Hindlimb muscle (tissue), 1 donor: ENCODE measurements at regions not wholly inside any gene's neighbourhood (a gene's known extent, or its start where the extent isn't known, plus 50 kb on each side); places are given as distances from the start of the nearest gene placed in this dataset.

Source experiments
- DNase-seq: peaks from one replicate; pipeline ENCODE4 v3.0.0-alpha.2; 2013

- DNase-seq = no peak
Observed at GRCh38 chr7:18419456-18419855, 76.1 kb upstream of the HDAC9 start.

- DNase-seq = no peak
Observed at GRCh38 chr7:18420108-18420507, 75.4 kb upstream of the HDAC9 start.

DNA sequence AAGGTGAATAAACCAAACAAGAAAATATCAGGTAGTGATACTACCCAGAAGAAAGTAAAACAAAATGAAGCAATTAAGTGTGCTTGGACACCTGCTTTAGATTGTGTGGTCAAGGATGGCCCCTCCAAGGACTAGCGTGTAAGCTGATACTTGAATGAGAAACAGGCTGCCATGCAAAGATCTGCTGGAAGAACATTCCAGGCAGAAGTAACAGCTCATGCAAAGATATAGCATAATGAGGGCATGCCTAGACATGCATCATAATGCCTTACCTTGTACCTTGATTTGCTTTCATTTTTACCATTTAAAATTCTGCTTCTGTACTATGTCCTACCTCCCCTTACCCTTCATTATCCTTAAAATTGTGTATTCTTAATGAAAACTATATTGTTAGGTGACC, 74.8 kb upstream of the HDAC9 start:
- DNase-seq = no peak

GRCh38 chr7:18421297-18422002, 74.1 kb upstream of the HDAC9 start:
- no peak for DNase-seq

GRCh38 chr7:18425227-18425626, 70.3 kb upstream of the HDAC9 start:
- no peak for DNase-seq

DNA sequence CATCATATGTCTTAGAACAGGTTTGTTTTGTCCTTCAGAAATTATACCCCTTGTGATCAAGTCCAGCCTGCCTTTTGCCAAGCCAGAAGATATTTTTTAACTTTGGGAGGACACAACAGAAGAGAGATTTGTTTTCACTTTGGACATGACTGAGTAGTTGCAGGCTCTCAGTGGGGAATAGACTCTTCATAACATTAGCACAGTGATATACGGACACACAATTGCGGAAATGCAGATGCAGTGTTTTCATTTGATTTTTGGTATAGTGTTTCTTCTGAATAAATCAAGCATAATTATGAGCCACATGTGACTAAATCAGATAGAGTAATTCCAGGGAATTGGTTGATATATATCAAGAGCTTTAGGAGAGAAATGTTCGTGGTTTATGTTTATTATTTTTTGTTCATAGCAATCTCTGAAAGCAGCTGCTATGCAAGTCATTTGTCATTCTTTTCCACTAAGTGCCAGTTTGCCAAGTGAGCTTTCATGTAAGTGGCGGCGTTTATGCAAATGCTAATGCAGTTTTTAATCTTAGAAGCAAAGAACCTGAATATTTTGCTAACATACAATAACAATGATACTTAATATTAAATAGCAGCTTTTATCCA, 69.6 kb upstream of the HDAC9 start:
- DNase-seq = no peak

GRCh38 chr7:18426564-18427226, 68.9 kb upstream of the HDAC9 start:
- DNase-seq = no peak

DNA sequence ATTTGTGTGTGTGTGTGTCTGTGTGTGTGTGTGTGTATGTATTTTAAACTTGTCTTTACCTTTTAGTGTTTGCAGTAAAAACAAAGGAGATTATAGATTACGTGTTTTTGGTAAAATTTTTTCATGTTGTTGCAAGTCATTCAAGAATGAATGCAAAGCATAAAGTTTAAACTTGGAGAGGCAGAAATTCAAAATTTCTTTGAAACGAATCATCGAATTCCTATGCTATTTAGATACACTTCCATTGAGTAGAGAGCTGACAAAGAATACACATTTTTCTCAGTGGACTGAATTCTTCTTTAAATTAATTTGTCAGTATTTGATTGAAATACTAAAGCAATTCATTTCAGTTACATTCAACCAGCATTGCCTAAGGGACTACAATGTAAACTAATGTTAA, 66.0 kb upstream of the HDAC9 start:
- no peak for DNase-seq

- DNase-seq = no peak
Observed at GRCh38 chr7:18430810-18431209, 64.7 kb upstream of the HDAC9 start.

- no peak for DNase-seq
Observed at GRCh38 chr7:18434171-18434570, 61.4 kb upstream of the HDAC9 start.

DNA sequence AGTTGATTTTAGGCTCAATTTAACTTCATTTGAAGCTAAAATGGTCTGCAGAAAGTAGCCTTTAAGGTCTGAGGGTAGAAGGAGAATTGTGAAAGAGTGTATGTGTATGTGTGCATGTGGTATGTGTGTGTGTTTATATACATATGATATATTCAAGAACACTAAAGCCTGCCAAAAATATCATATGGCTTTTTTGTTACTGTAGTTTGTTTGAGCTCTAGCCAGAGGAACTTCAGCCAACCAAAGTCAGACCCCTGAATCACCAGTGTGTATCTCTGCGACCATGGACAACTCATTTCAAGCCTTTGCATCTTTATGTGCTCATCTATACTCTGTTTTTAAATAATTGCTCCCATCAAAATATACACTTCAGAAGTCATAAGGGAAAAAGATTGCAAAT, 58.4 kb upstream of the HDAC9 start:
- DNase-seq = no peak

DNA sequence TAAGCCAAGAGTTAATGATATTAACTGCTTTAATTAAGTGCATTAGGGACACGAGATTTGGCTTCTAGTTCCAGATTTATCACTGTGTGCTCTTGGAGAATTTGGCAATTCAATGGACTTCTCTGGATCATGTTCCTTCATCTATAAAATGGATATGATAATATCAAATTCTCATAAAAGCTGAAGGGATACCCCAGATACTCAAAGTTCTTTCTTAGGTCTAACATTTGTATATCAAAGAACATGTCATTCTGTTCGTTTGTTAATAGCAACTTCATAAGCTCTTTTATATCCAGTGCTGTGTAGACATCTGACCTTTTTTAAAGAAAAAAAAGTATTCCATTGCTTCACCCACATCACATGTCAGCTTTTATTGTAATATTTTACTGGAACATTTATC, 54.6 kb upstream of the HDAC9 start:
- no peak for DNase-seq

DNA sequence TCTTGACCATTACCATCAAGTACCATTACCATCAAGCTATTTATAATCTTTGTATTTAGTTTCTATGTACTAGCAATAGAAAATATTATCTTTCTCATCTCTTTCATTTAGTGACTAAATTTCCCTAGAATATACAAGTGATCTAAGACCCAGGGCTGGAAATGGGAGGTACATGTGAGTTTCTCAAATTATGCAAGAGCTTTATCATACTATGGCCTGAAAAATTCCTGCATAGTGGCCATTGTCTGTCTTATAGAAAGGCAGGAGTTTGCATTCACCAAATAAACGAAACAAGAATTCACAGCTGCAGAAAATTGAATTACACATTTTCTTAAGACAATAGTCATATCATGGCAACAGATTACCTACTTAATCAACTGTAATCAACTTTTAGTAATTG, 50.7 kb upstream of the HDAC9 start:
- no peak for DNase-seq

DNA sequence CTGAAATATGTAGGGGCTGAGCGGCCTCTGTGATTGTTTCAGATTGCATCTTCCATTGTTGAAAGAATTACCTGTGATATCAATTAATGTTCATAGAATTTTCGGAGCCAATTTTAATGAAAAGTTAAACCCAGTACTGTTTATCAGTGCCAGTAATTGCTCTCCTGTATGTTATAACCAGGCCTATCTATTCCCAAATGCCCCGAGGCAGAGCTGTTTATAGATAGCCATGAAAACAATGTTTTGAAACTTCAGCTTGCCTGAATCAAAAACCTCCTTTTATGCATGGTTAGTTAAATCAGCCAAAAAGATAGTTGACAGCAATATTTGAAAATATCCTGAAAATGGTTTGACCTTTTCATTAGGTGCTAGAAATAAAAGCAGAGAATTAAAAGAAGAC, 50.1 kb upstream of the HDAC9 start:
- DNase-seq = no peak
